HFF-Myc (cell line): ENCODE measurements at regions not wholly inside any gene's neighbourhood (a gene's known extent, or its start where the extent isn't known, plus 50 kb on each side); places are given as distances from the start of the nearest gene placed in this dataset.

Experiments
- DNase-seq: peaks from one replicate; pipeline ENCODE4 v3.0.0-alpha.2; 2011; ENCODE audit warnings: low read depth; ENCODE audit errors: extremely low read depth
- H3K4me3 ChIP-seq: replicated peaks from 2 replicates; pipeline ENCODE4 v1.5.1; 2011; ENCODE audit warnings: low read depth, mild to moderate bottlenecking, control low read depth, low read length
- TF ChIP-seq, protein P1 (sequence below): IDR thresholded peaks from 2 replicates; pipeline ENCODE4 v1.5.1; 2012; ENCODE audit warnings: mild to moderate bottlenecking, low read depth, low read length, control low read depth; ENCODE audit errors: missing control alignments

GRCh38 chrX:128504496-128504895 lies 452.3 kb upstream of the ACTRT1 start:
- H3K4me3 ChIP-seq = no peak overlapping the region
- no peak for DNase-seq
- TF ChIP-seq, protein P1, sequence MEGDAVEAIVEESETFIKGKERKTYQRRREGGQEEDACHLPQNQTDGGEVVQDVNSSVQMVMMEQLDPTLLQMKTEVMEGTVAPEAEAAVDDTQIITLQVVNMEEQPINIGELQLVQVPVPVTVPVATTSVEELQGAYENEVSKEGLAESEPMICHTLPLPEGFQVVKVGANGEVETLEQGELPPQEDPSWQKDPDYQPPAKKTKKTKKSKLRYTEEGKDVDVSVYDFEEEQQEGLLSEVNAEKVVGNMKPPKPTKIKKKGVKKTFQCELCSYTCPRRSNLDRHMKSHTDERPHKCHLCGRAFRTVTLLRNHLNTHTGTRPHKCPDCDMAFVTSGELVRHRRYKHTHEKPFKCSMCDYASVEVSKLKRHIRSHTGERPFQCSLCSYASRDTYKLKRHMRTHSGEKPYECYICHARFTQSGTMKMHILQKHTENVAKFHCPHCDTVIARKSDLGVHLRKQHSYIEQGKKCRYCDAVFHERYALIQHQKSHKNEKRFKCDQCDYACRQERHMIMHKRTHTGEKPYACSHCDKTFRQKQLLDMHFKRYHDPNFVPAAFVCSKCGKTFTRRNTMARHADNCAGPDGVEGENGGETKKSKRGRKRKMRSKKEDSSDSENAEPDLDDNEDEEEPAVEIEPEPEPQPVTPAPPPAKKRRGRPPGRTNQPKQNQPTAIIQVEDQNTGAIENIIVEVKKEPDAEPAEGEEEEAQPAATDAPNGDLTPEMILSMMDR = no peak

- DNase-seq = no peak
- TF ChIP-seq, protein P1 = no peak
- no peak overlapping the region for H3K4me3 ChIP-seq
Measured at GRCh38 chrX:128464116-128464515, 411.9 kb upstream of the ACTRT1 start.

DNA sequence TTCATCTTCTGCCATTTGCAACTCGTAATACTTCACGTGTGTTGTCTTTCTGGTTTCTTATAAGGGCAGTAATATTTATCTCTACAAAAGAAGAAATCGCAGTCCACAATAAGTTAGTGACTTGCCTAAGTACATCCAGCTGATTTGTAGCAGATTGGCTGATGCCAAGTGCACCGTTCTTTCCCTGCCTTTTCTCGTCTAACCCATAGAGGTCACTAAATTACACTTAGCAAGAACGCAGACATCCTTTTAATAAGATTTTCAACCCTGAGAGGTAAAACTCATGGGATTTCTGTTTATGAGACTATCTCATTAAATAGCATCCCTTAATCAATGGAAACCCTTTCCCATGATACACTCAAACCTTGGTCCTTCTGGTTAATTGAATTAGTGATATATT lies 408.6 kb upstream of the ACTRT1 start:
- TF ChIP-seq, protein P1 = no peak
- no peak for DNase-seq
- no peak overlapping the region for H3K4me3 ChIP-seq

- no peak for DNase-seq
- TF ChIP-seq, protein P1 = no peak
- H3K4me3 ChIP-seq = no peak overlapping the region
Measured at GRCh38 chrX:128458888-128459287, 406.7 kb upstream of the ACTRT1 start.

DNA sequence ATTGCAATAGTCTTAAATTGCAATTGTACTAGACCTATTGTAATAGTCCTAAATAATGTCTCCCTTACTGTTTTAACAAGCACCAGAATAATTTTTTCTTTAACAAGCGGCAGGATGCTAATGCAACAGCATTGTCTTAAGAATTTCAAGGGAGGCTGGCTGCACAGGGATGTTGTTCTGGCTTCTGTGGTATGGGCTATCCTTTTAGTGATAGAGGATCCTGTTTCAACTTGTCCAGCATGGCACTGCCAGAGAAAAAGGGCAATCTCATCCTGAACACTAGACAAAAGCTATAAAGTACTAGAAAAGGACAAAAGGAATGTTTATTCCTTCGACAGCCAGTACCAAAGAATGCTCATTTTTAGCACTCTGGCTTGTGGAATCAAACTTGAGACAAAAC lies 405.5 kb upstream of the ACTRT1 start:
- TF ChIP-seq, protein P1 = no peak

DNA sequence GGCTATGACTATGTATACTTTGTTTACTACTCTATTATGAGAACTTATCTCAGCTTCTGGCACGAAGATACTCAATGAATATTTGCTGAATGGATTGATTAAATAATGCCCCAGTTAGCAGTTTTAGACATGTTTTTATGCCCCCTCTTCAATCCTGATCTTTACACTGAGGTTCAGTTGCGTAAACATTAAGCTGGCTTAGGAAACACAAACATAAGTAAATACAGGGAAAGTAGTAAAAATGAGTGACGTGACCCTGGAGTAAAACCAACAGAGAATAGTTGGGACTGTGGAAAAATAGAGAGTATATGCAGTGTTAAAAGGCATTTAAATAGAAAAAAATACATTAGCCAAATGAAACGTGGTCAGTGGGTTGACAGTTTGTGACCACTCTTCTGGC lies 387.0 kb upstream of the ACTRT1 start:
- DNase-seq = no peak
- TF ChIP-seq, protein P1 = no peak
- H3K4me3 ChIP-seq = no peak overlapping the region

More for the DNA sequence above, 405.5 kb upstream of the ACTRT1 start:
- no peak for DNase-seq
- H3K4me3 ChIP-seq = no peak overlapping the region

GRCh38 chrX:128438082-128438481 lies 385.9 kb upstream of the ACTRT1 start:
- H3K4me3 ChIP-seq = no peak overlapping the region
- DNase-seq = no peak
- TF ChIP-seq, protein P1 = no peak
